Activated CD4-positive, alpha-beta T cell treated with anti-CD3 and anti-CD28 coated beads for 36 hours (primary cell): ENCODE measurements at regions not wholly inside any gene's neighbourhood (a gene's known extent, or its start where the extent isn't known, plus 50 kb on each side); places are given as distances from the start of the nearest gene placed in this dataset.

Source experiments
- ATAC-seq: fragments of 200-7000 bp; cut with Tn5 transposase; one replicate; pipeline ENCODE4 v1.10.0; 2021; ENCODE audit warnings: mild to moderate bottlenecking, moderate library complexity
- CTCF ChIA-PET: fragments of 350-600 bp; sonication (Branson Sonifier 250); formaldehyde crosslinking; loops from one replicate; lab custom pipeline; 2021; ENCODE audit warnings: antibody characterized with exemption; lab: Charles Lee
- POLR2A ChIA-PET: fragments of 350-600 bp; sonication (Branson Sonifier 250); formaldehyde crosslinking; loops from one replicate; lab custom pipeline; 2021; ENCODE audit warnings: antibody characterized with exemption, inconsistent platforms; lab: Charles Lee
- DNase-seq: peaks from one replicate; pipeline ENCODE4 v3.0.0-alpha.2; 2020
- H3K27ac Mint-ChIP-seq: one replicate; pipeline ENCODE4 v1.8.0; 2021; ENCODE audit warnings: mixed read lengths
- H3K27me3 Mint-ChIP-seq: one replicate; pipeline ENCODE4 v1.8.0; 2021; ENCODE audit warnings: mixed read lengths
- H3K36me3 Mint-ChIP-seq: one replicate; pipeline ENCODE4 v1.8.0; 2021; ENCODE audit warnings: low read depth, mixed read lengths
- H3K4me1 Mint-ChIP-seq: one replicate; pipeline ENCODE4 v1.8.0; 2021; ENCODE audit warnings: mixed read lengths
- H3K4me3 Mint-ChIP-seq: one replicate; pipeline ENCODE4 v1.8.0; 2021; ENCODE audit warnings: mild to moderate bottlenecking, moderate library complexity, mixed read lengths
- H3K9me3 Mint-ChIP-seq: one replicate; pipeline ENCODE4 v1.8.0; 2021; ENCODE audit warnings: low read depth, mixed read lengths
- intact Hi-C, 2 experiments: fragments of 100-400 bp; cut with DNase I in 1 of 2; cut with micrococcal nuclease in 1 of 2; formaldehyde crosslinking; loops; one replicate each; pipeline versions ENCODE4 v1.14.2 to v1.15.1; 2022 to 2024; cut with DNase I, micrococcal nuclease

DNA sequence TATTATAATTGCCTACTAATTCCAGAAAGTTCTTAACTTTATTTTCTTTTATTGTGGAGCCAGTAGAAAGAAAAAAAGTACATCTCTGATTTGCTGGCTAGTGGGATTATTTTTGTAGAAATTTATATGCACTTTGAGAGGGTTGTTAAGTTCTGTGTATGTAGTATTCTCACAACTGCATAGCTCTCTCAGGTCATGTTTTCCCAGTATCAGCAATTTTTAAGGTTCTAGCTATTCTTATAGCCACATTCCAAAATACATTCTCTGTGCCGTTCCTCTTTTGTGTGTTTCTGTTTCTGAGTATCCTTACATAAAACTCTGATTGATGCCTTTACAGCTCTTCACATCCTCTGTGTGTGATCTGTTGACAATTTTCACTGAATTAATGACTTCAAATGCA is 199.3 kb upstream of the KYNU start:
- Mint-ChIP-seq H3K27me3 (no peaks in the 10 kb centered on the region), H3K4me1 (no peaks in the 10 kb centered on the region), H3K9me3 (no peaks in the 10 kb centered on the region), H3K36me3 (no peaks in the 10 kb centered on the region), H3K4me3 (no peak overlapping the region), H3K27ac (no peak overlapping the region)
- ChIA-PET CTCF (no interaction called here), POLR2A (interaction anchor here (0.6 kb wide), 1 partner anchor 95 kb away, joined by 8 read pairs; no protein-coding TSS in a partner anchor)
- intact Hi-C loops, result no loop called here
- DNase-seq (no peak), ATAC-seq (no peak)

DNA sequence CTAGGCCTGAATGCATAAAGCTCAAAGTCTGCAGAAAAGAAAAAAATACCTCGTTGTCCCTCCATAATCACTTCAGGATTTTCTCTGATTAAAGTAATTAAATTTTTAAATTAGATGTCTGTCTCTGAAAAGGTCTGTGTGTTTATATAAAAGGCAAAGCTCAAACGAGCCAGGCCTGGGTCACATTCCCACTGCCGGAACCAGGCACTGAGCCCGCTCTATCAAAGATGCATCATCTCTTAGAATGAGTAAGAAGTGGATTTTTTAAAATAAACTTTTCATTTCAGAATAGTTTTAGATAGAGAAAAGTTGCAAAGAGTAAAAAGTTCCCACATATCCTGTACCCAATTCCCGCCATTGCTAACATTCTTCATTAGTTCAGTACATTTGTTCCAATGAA is 202.1 kb upstream of the KYNU start:
- intact Hi-C loops, result no loop called here
- DNase-seq (no peak), ATAC-seq (no peak)
- Mint-ChIP-seq H3K27ac (no peak overlapping the region), H3K9me3 (no peaks in the 10 kb centered on the region), H3K27me3 (no peaks in the 10 kb centered on the region), H3K4me3 (no peak overlapping the region), H3K4me1 (no peaks in the 10 kb centered on the region), H3K36me3 (no peaks in the 10 kb centered on the region)
- CTCF ChIA-PET, result interaction anchor here (1.2 kb wide), 1 partner anchor 9 kb away, joined by 3 read pairs; no protein-coding TSS in a partner anchor
- POLR2A ChIA-PET, result no interaction called here

DNA sequence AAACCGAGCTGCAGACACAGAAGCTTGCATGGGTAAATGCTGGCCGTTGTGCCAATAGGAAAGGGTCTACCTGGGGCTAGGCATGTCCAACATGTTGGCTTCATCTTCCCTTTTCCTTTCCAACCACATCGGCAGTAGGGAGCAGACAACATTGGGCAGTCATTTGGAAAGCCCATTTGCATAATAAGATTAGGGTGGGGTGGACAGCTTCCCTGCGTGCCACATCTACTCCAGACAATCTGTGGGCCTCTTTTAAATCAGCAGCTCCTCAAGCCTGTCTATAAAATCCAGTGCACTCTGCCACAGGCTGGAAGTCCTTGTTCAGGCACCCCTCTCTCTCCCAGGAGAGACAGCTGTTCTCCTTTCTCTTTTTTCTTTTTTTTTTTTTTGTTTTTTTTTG is 203.6 kb upstream of the KYNU start:
- intact Hi-C loops, result no loop called here
- ATAC-seq, result no peak
- Mint-ChIP-seq H3K4me1 (no peaks in the 10 kb centered on the region), H3K9me3 (no peaks in the 10 kb centered on the region), H3K27ac (no peak overlapping the region), H3K27me3 (no peaks in the 10 kb centered on the region), H3K4me3 (no peak overlapping the region), H3K36me3 (no peaks in the 10 kb centered on the region)
- CTCF ChIA-PET, result interaction anchor here (0.6 to 0.7 kb wide), 2 partner anchors 31 to 204 kb away, joined by 3 read pairs; no protein-coding TSS in a partner anchor
- POLR2A ChIA-PET, result no interaction called here
- no peak for DNase-seq

DNA sequence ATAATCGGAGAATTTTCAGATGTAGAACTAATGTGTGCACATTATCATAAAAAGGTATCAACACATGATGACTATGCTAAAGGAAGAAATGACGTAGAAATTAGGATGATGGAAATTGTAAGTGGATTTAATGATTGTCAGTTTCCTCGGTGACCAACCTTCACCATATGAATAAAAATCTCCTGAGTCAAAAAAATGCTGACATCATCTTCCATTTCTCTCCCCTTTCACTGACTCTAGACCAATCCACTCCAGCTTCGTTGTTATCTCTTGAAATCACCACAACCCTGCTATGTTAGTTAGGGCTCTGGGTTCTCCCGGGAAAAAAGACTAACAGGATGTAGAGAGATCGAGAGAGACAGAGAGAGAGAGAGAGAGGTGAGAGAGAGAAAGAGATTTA is 204.8 kb upstream of the KYNU start:
- H3K4me3 Mint-ChIP-seq, result no peak overlapping the region
- no peaks in the 10 kb centered on the region for H3K36me3 Mint-ChIP-seq
- intact Hi-C loops, result no loop called here
- no peak for DNase-seq
- no peak overlapping the region for H3K27ac Mint-ChIP-seq
- H3K27me3 Mint-ChIP-seq, result no peaks in the 10 kb centered on the region
- H3K9me3 Mint-ChIP-seq, result no peaks in the 10 kb centered on the region
- POLR2A ChIA-PET, result no interaction called here
- CTCF ChIA-PET, result no interaction called here
- no peaks in the 10 kb centered on the region for H3K4me1 Mint-ChIP-seq
- no peak for ATAC-seq

DNA sequence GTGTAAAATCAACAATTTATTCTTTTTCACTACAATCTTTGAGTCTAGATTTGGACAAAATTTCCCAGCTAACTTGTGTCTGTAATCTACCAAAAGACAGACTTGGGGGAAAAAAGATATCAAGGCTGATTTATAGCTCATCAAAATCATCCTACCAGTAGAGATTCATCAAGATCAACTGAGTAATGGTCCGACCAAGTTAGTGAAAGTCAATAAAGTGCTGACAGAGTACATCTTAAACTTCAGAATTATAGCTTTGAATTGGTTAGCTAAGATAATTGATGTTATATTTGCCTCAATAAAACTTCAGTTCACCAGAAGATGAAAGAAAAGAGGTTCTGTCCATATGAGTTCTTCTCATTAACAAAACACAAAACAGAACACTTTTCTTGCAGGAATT is 207.1 kb upstream of the KYNU start:
- intact Hi-C loops, result no loop called here
- H3K4me3 Mint-ChIP-seq, result no peak overlapping the region
- ATAC-seq, result no peak
- H3K9me3 Mint-ChIP-seq, result no peaks in the 10 kb centered on the region
- no peaks in the 10 kb centered on the region for H3K4me1 Mint-ChIP-seq
- ChIA-PET CTCF (no interaction called here), POLR2A (no interaction called here)
- H3K36me3 Mint-ChIP-seq, result no peaks in the 10 kb centered on the region
- DNase-seq, result no peak
- no peak overlapping the region for H3K27ac Mint-ChIP-seq
- H3K27me3 Mint-ChIP-seq, result no peaks in the 10 kb centered on the region

DNA sequence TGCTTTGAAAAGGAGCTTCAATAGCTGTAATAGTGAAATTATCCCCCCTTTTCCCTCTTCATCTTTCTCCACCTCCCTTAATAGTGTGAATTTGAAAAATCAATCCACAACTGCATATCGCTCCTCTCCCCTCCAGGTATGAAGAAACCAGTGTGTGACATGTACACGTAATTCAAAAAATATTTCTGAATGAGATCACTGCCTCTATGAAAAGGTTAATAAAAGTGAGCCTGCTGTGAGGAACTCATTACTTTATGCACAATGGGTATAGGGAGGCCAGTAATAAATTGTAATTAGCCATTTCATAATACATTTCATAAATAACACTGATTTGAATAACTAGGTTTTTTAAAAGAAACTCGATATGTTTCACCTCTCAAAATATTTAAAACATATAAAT is 209.0 kb upstream of the KYNU start:
- CTCF ChIA-PET, result no interaction called here

DNA sequence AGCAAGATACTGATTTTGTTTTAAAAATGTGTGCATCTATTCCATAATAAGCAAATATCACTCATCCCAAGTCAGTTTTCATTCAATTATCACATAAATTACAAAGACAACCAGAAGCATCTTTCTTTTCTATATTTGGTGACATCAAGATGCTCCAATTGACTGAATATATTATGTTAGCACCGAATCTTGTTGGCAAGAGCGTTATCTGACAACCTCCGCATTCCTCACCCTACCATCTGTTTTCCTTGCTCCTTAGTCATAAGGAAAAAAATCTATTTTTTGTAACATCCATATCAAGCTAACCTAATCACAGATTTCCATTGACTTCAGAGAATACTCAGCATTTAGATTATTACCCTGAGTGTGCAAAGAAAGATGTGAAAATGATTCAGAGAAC is 212.2 kb upstream of the KYNU start:
- ChIA-PET POLR2A (interaction anchor here (0.6 kb wide), 1 partner anchor 48 kb away, joined by 3 read pairs; no protein-coding TSS in a partner anchor), CTCF (no interaction called here)
- intact Hi-C loops, result no loop called here
- Mint-ChIP-seq H3K27ac (no peak overlapping the region), H3K4me3 (no peak overlapping the region), H3K27me3 (no peaks in the 10 kb centered on the region), H3K4me1 (no peaks in the 10 kb centered on the region), H3K36me3 (no peaks in the 10 kb centered on the region), H3K9me3 (no peaks in the 10 kb centered on the region)
- DNase-seq (no peak), ATAC-seq (no peak)

More for the DNA sequence above, 209.0 kb upstream of the KYNU start:
- DNase-seq (no peak), ATAC-seq (no peak)
- Mint-ChIP-seq H3K4me1 (no peaks in the 10 kb centered on the region), H3K9me3 (no peaks in the 10 kb centered on the region), H3K36me3 (no peaks in the 10 kb centered on the region), H3K27ac (no peak overlapping the region), H3K27me3 (no peaks in the 10 kb centered on the region), H3K4me3 (no peak overlapping the region)
- POLR2A ChIA-PET, result no interaction called here
- intact Hi-C loops, result no loop called here

DNA sequence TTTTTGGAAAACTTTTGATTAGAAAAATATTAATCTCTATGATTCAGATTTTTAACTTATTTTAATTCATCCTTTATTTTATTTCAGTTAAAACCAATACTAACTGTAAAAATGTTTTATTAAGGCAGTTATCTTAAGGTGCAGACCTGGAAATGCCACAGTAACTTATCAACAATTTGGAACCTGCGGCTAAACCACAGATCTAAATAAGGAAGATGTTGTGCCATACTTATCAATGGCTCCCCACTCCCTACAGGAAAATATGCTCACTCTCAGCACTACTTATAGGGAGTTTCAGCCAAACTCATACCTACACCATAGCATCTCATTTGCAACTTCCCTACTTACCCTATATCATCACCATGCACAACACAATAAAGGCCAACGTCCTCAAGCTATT is 226.9 kb upstream of the KYNU start:
- POLR2A ChIA-PET, result no interaction called here
- Mint-ChIP-seq H3K27me3 (no peaks in the 10 kb centered on the region), H3K4me1 (no peaks in the 10 kb centered on the region), H3K9me3 (peaks cover 8% of the 10 kb centered on the region), H3K4me3 (no peak overlapping the region), H3K27ac (no peak overlapping the region), H3K36me3 (no peaks in the 10 kb centered on the region)
- intact Hi-C loops, result no loop called here
- DNase-seq, result no peak
- CTCF ChIA-PET, result no interaction called here
- ATAC-seq, result no peak

DNA sequence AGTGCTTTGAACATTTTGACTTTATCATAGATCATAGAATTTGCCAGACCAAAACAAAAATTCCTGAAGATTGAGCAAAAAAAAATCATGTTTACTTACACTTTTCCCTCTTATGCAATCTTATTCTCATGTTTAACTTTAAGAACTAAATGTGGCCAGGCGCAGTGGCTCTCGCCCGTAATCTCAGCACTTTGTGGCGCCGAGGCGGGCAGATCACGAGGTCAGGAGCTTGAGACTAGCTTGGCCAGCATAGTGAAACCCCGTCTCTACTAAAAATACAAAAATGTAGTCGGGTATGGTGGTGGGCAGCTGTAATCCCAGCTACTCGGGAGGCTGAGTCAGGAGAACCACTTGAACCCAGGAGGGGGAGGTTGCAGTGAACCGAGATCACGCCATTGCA is 227.9 kb upstream of the KYNU start:
- no peak for ATAC-seq
- no peak for DNase-seq
- CTCF ChIA-PET, result no interaction called here
- intact Hi-C loops, result no loop called here
- Mint-ChIP-seq H3K36me3 (no peaks in the 10 kb centered on the region), H3K27ac (no peak overlapping the region), H3K27me3 (no peaks in the 10 kb centered on the region), H3K4me3 (no peak overlapping the region), H3K9me3 (peaks cover 5% of the 10 kb centered on the region), H3K4me1 (no peaks in the 10 kb centered on the region)
- POLR2A ChIA-PET, result no interaction called here

DNA sequence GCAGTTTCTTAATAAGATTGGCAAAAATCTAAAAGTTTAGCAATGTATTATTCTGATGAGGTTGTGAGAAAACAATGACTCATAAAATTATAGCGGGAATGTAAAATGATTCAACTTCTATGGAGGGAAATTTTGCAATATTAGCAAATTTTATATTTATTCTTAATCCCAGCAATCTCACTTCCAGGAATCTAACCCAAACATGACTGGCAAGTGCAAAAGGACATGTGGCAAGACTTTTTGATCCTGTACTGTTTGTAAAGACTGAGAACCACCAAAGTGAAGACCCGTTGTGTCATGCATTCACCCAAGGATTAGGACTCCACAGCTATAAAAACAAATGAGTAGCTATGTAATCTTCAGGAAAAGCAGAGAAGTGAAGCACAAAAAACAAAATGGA is 234.8 kb upstream of the KYNU start:
- Mint-ChIP-seq H3K9me3 (peaks cover 3% of the 10 kb centered on the region), H3K27me3 (no peaks in the 10 kb centered on the region), H3K27ac (no peak overlapping the region), H3K36me3 (no peaks in the 10 kb centered on the region), H3K4me3 (no peak overlapping the region), H3K4me1 (no peaks in the 10 kb centered on the region)
- POLR2A ChIA-PET, result no interaction called here
- DNase-seq, result no peak
- CTCF ChIA-PET, result interaction anchor here (0.6 kb wide), 1 partner anchor 31 kb away, joined by 3 read pairs; no protein-coding TSS in a partner anchor
- ATAC-seq, result no peak
- intact Hi-C loops, result no loop called here

DNA sequence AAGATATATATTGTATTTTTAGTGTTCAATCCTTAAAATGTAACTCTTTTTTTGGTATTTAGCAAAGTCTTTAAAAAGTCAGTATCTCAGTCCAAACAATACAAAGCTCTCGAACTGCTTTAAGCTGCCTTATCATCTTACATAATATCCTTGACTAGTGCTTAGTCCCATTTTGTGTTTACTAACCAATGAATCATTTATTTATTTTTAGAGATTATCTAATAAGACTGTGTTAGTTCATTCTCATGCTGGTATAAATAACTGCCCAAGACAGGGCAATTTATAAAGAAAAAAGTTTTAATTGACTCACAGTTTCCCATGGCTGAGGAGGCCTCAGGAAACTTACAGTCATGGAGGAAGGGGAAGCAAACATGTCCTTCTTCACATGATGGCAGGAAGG is 248.3 kb upstream of the KYNU start:
- H3K4me1 Mint-ChIP-seq, result no peaks in the 10 kb centered on the region
- H3K36me3 Mint-ChIP-seq, result no peaks in the 10 kb centered on the region
- ChIA-PET POLR2A (no interaction called here), CTCF (no interaction called here)
- ATAC-seq (no peak), DNase-seq (no peak)
- H3K9me3 Mint-ChIP-seq, result no peaks in the 10 kb centered on the region
- H3K27ac Mint-ChIP-seq, result no peak overlapping the region
- no peak overlapping the region for H3K4me3 Mint-ChIP-seq
- intact Hi-C loops, result no loop called here
- H3K27me3 Mint-ChIP-seq, result no peaks in the 10 kb centered on the region

DNA sequence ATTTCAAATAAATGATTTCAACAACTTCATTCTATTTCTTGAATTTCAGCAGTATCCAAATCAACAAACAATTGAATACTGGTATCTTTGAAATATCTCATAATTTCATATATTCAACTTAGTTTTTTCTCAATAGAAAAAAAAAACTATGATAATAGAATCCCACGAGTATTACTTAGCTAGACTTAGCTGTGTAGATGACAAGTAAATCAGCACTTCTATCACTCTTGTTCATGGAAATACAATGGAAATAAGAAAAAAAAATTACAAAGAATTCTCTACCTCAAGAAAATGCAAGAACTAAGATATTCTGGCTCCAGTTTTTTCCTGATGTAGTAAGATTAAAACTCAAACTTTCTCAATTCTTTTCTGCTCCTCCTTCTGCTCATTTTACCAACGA is 256.2 kb upstream of the KYNU start:
- H3K4me1 Mint-ChIP-seq, result no peaks in the 10 kb centered on the region
- intact Hi-C loops, result no loop called here
- no peak overlapping the region for H3K4me3 Mint-ChIP-seq
- H3K36me3 Mint-ChIP-seq, result no peaks in the 10 kb centered on the region
- DNase-seq (no peak), ATAC-seq (no peak)
- CTCF ChIA-PET, result no interaction called here
- peaks cover 2% of the 10 kb centered on the region for H3K9me3 Mint-ChIP-seq
- H3K27ac Mint-ChIP-seq, result no peak overlapping the region
- POLR2A ChIA-PET, result no interaction called here
- H3K27me3 Mint-ChIP-seq, result no peaks in the 10 kb centered on the region

DNA sequence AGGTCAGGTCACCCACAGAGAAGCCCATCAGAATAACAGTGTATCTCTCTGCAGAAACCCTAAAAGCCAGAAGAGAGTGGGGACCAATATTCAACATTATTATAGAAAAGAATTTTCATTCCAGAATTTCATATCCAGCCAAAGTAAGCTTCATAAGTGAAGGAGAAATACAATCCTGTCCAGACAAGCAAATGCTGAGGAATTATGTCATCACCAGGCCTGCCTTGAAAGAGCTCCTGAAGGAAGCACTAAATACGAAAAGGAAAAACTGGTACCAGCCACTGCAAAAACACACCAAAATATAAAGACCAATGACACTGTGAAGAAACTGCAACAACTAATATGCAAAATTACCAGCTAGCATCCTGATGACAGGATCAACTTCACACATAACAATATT is 260.0 kb upstream of the KYNU start:
- ATAC-seq (no peak), DNase-seq (no peak)
- POLR2A ChIA-PET, result no interaction called here
- Mint-ChIP-seq H3K9me3 (no peaks in the 10 kb centered on the region), H3K4me1 (no peaks in the 10 kb centered on the region), H3K27me3 (no peaks in the 10 kb centered on the region), H3K36me3 (no peaks in the 10 kb centered on the region), H3K4me3 (no peak overlapping the region), H3K27ac (no peak overlapping the region)
- intact Hi-C loops, result no loop called here
- CTCF ChIA-PET, result no interaction called here
